ENCODE measurements at regions not wholly inside any gene's neighbourhood (a gene's known extent, or its start where the extent isn't known, plus 50 kb on each side); places are given as distances from the start of the nearest gene placed in this dataset.
"Not testable (repeated sequence)": the region's sequence is repeated elsewhere in the genome, so short reads cannot be mapped to it uniquely, and the experiment has no call there.

- TF ChIP-seq POLR2A (IDR thresholded peaks at IDR 0.05) (no peak), CTCF (IDR thresholded peaks at IDR 0.05) (no peak)
- H3K4me1 ChIP-seq = no peaks in the 10 kb centered on the region
- WGBS, 2 donors = 37 to 55% methylated on average over 3 of the region's 3 CpGs
- intact Hi-C loops (cut with DNase I) = no loop called here
- no peak overlapping the region for H3K27ac ChIP-seq
- no peaks in the 10 kb centered on the region for H3K27me3 ChIP-seq
- no peaks in the 10 kb centered on the region for H3K36me3 ChIP-seq (replicated peaks in 1 of 2; ENCODE audit: insufficient read depth in 1 of 2, low read depth in 2 of 2)
- no peak overlapping the region for H3K4me3 ChIP-seq
- ATAC-seq (no peak), DNase-seq (no peak)
- no peaks in the 10 kb centered on the region for H3K9me3 ChIP-seq
These were observed 244.1 kb upstream of the EDNRA start for GRCh38 chr4:147236806-147237205.

GRCh38 chr4:147244786-147245185, 236.1 kb upstream of the EDNRA start:
- intact Hi-C loops (cut with DNase I) = no loop called here
- H3K27me3 ChIP-seq = no peaks in the 10 kb centered on the region
- H3K4me1 ChIP-seq = no peaks in the 10 kb centered on the region
- ATAC-seq (no peak), DNase-seq (no peak)
- no peaks in the 10 kb centered on the region for H3K9me3 ChIP-seq
- no peaks in the 10 kb centered on the region for H3K36me3 ChIP-seq (replicated peaks in 1 of 2; ENCODE audit: insufficient read depth in 1 of 2, low read depth in 2 of 2)
- no peak overlapping the region for H3K27ac ChIP-seq
- WGBS, 2 donors = 0% methylated on average over 1 of the region's 1 CpG
- H3K4me3 ChIP-seq = no peak overlapping the region
- no peak for TF ChIP-seq POLR2A (IDR thresholded peaks at IDR 0.05)
- no peak for TF ChIP-seq CTCF (IDR thresholded peaks at IDR 0.05)

DNA sequence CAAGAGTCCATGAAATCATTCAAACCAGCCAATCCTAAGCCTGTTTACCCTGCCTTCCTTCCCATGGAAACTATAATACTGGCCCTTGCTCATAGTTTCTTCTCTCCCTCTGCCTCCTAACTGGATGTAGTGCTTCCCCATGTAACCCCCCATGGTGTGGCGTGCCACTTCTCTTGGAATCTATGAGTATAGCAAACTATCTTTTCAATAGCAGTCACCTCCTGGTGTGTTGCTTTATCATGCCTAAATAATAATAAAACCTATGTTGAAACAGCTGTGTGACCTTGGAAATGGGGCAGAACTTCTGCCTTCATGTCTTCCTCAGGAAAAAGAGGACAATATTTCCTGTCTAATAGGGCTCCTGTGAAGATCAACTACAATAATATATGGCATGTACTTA, 234.8 kb upstream of the EDNRA start:
- ATAC-seq (no peak), DNase-seq (no peak)
- Histone ChIP-seq H3K27me3 (no peaks in the 10 kb centered on the region), H3K4me1 (no peaks in the 10 kb centered on the region), H3K4me3 (no peak overlapping the region), H3K9me3 (no peaks in the 10 kb centered on the region), H3K36me3 (replicated peaks in 1 of 2; ENCODE audit: insufficient read depth in 1 of 2, low read depth in 2 of 2) (no peaks in the 10 kb centered on the region), H3K27ac (no peak overlapping the region)
- intact Hi-C loops (cut with DNase I) = no loop called here
- no peak for TF ChIP-seq CTCF (IDR thresholded peaks at IDR 0.05)
- no peak for TF ChIP-seq POLR2A (IDR thresholded peaks at IDR 0.05)
- WGBS, 2 donors = 76 to 80% methylated on average over 1 of the region's 1 CpG

- H3K9me3 ChIP-seq; H3K27me3 ChIP-seq; DNase-seq; H3K36me3 ChIP-seq (replicated peaks in 1 of 2; ENCODE audit: insufficient read depth in 1 of 2, low read depth in 2 of 2); intact Hi-C loops (cut with DNase I); H3K4me3 ChIP-seq; H3K4me1 ChIP-seq; ATAC-seq; H3K27ac ChIP-seq: not testable (repeated sequence)
- 64 to 92% methylated on average over 2 of the region's 2 CpGs for WGBS, 2 donors
These were observed 234.4 kb upstream of the EDNRA start for GRCh38 chr4:147246528-147246927.

DNA sequence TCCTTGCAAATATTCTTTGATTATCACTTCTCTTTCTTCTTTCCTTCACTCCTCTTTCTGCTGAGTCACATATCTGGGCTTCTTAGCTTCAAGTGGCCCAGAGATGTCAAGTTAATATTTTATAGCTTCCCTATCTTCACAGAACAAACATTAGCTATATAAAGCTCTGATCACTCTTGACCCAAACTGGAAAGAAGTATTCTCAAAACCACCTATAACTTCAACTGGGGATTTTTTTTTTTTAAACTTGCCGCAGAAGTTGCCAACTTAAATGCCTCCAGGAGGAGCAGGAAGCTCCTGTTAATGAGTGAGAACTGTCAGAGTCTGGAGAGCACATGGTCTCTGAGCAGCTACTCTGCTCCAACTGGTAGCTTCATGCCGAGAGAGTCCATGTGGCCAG, 233.3 kb upstream of the EDNRA start:
- H3K9me3 ChIP-seq = no peaks in the 10 kb centered on the region
- no peak overlapping the region for H3K27ac ChIP-seq
- no peak for ATAC-seq
- TF ChIP-seq POLR2A (IDR thresholded peaks at IDR 0.05) (no peak), CTCF (IDR thresholded peaks at IDR 0.05) (no peak)
- no peaks in the 10 kb centered on the region for H3K4me1 ChIP-seq
- DNase-seq = no peak
- H3K4me3 ChIP-seq = no peak overlapping the region
- H3K27me3 ChIP-seq = no peaks in the 10 kb centered on the region
- intact Hi-C loops (cut with DNase I) = no loop called here
- WGBS, 2 donors = 35 to 57% methylated on average over 2 of the region's 2 CpGs
- no peaks in the 10 kb centered on the region for H3K36me3 ChIP-seq (replicated peaks in 1 of 2; ENCODE audit: insufficient read depth in 1 of 2, low read depth in 2 of 2)
